ENCODE measurements at regions not wholly inside any gene's neighbourhood (a gene's known extent, or its start where the extent isn't known, plus 50 kb on each side); places are given as distances from the start of the nearest gene placed in this dataset.

DNA sequence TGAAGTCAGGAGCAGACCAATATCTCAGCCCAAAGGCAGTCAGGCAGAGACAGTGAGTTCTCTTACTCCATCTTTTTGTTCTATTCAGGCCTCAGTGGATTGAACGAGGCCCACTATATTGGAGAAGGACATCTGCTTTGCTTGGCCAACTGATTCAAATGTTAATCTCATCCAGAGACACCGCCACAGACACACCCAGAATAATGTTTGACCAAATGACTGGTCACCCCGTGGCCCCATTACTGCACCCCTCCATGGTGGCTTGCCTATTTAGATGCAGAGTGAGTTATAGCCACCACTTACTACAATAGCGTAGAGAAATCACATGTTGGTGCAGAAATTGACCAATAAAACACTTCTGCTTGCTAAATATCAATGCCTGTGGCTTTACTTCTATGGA is 88.1 kb downstream of the HRH4 start:
- intact Hi-C loops (cut with DNase I; ENCODE audit: low total_unique reads) = no loop called here
- Histone ChIP-seq H3K36me3 (no peaks in the 10 kb centered on the region), H3K4me1 (no peaks in the 10 kb centered on the region), H3K27ac (no peak overlapping the region), H3K27me3 (no peaks in the 10 kb centered on the region), H3K4me3 (no peak overlapping the region), H3K9me3 (no peaks in the 10 kb centered on the region)
- no peak for TF ChIP-seq POLR2A (IDR thresholded peaks at IDR 0.05)
- TF ChIP-seq, protein P1, sequence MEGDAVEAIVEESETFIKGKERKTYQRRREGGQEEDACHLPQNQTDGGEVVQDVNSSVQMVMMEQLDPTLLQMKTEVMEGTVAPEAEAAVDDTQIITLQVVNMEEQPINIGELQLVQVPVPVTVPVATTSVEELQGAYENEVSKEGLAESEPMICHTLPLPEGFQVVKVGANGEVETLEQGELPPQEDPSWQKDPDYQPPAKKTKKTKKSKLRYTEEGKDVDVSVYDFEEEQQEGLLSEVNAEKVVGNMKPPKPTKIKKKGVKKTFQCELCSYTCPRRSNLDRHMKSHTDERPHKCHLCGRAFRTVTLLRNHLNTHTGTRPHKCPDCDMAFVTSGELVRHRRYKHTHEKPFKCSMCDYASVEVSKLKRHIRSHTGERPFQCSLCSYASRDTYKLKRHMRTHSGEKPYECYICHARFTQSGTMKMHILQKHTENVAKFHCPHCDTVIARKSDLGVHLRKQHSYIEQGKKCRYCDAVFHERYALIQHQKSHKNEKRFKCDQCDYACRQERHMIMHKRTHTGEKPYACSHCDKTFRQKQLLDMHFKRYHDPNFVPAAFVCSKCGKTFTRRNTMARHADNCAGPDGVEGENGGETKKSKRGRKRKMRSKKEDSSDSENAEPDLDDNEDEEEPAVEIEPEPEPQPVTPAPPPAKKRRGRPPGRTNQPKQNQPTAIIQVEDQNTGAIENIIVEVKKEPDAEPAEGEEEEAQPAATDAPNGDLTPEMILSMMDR (IDR thresholded peaks at IDR 0.05) = no peak
- DNase-seq = no peak

GRCh38 chr18:24552218-24552617 is 91.8 kb downstream of the HRH4 start:
- intact Hi-C loops (cut with DNase I; ENCODE audit: low total_unique reads) = no loop called here
- no peak for DNase-seq
- no peak overlapping the region for H3K27ac ChIP-seq
- H3K27me3 ChIP-seq = no peaks in the 10 kb centered on the region
- no peak overlapping the region for H3K4me3 ChIP-seq
- no peak for TF ChIP-seq POLR2A (IDR thresholded peaks at IDR 0.05)
- TF ChIP-seq, protein P1 (IDR thresholded peaks at IDR 0.05) = no peak
- no peaks in the 10 kb centered on the region for H3K36me3 ChIP-seq
- no peaks in the 10 kb centered on the region for H3K4me1 ChIP-seq
- H3K9me3 ChIP-seq = no peaks in the 10 kb centered on the region

- Histone ChIP-seq H3K27me3 (no peaks in the 10 kb centered on the region), H3K9me3 (no peaks in the 10 kb centered on the region), H3K4me1 (no peaks in the 10 kb centered on the region), H3K27ac (no peak overlapping the region), H3K4me3 (no peak overlapping the region), H3K36me3 (no peaks in the 10 kb centered on the region)
- intact Hi-C loops (cut with DNase I; ENCODE audit: low total_unique reads) = no loop called here
- no peak for TF ChIP-seq POLR2A (IDR thresholded peaks at IDR 0.05)
- TF ChIP-seq, protein P1 (IDR thresholded peaks at IDR 0.05) = no peak
- DNase-seq = no peak
Observed at GRCh38 chr18:24553571-24554285, 93.3 kb downstream of the HRH4 start.

- intact Hi-C loops (cut with DNase I; ENCODE audit: low total_unique reads) = no loop called here
- TF ChIP-seq, protein P1 (IDR thresholded peaks at IDR 0.05) = no peak
- no peak for TF ChIP-seq POLR2A (IDR thresholded peaks at IDR 0.05)
- DNase-seq = no peak
- H3K9me3 ChIP-seq = no peaks in the 10 kb centered on the region
- no peak overlapping the region for H3K4me3 ChIP-seq
- H3K27ac ChIP-seq = no peak overlapping the region
- H3K27me3 ChIP-seq = no peaks in the 10 kb centered on the region
- no peaks in the 10 kb centered on the region for H3K36me3 ChIP-seq
- H3K4me1 ChIP-seq = no peaks in the 10 kb centered on the region
Observed at GRCh38 chr18:24558403-24558802, 98.0 kb downstream of the HRH4 start.

DNA sequence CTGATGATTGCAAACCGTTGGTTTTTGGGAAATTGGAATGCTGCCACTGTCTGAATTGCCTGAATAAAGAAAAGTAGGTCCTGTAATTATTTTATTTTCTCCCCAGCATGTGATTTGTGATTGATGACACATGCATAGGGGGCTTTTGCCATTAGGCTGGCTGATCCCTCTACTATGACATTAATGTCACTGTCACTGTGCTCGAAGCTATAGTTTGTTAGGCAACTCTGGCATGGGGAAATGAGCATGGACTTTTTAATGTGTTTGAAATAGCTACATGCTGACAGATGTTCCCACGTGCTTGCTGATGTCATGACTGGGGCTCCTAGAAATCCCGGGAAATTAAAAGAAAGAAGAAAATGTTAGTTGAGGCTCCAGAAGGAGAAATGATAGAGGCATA is 99.1 kb downstream of the HRH4 start:
- no peak for DNase-seq
- no peaks in the 10 kb centered on the region for H3K9me3 ChIP-seq
- no peaks in the 10 kb centered on the region for H3K27me3 ChIP-seq
- no peak overlapping the region for H3K4me3 ChIP-seq
- intact Hi-C loops (cut with DNase I; ENCODE audit: low total_unique reads) = no loop called here
- no peaks in the 10 kb centered on the region for H3K36me3 ChIP-seq
- no peak overlapping the region for H3K27ac ChIP-seq
- H3K4me1 ChIP-seq = no peaks in the 10 kb centered on the region
- TF ChIP-seq POLR2A (IDR thresholded peaks at IDR 0.05) = no peak
- TF ChIP-seq, protein P1 (IDR thresholded peaks at IDR 0.05) = no peak

Measured in uterus (tissue), 3 donors.